ENCODE measurements at regions not wholly inside any gene's neighbourhood (a gene's known extent, or its start where the extent isn't known, plus 50 kb on each side); places are given as distances from the start of the nearest gene placed in this dataset.

- Mint-ChIP-seq H3K4me3 (ENCODE audit: unreplicated experiment) (no peak overlapping the region), H3K27ac (ENCODE audit: unreplicated experiment) (no peak overlapping the region), H3K27me3 (ENCODE audit: unreplicated experiment) (no peaks in the 10 kb centered on the region), H3K9me3 (ENCODE audit: unreplicated experiment) (no peaks in the 10 kb centered on the region), H3K36me3 (ENCODE audit: low read depth, unreplicated experiment) (no peaks in the 10 kb centered on the region), H3K4me1 (ENCODE audit: unreplicated experiment) (no peaks in the 10 kb centered on the region)
- no peak for DNase-seq (ENCODE audit: low spot score)
- TF ChIP-seq, protein P1, sequence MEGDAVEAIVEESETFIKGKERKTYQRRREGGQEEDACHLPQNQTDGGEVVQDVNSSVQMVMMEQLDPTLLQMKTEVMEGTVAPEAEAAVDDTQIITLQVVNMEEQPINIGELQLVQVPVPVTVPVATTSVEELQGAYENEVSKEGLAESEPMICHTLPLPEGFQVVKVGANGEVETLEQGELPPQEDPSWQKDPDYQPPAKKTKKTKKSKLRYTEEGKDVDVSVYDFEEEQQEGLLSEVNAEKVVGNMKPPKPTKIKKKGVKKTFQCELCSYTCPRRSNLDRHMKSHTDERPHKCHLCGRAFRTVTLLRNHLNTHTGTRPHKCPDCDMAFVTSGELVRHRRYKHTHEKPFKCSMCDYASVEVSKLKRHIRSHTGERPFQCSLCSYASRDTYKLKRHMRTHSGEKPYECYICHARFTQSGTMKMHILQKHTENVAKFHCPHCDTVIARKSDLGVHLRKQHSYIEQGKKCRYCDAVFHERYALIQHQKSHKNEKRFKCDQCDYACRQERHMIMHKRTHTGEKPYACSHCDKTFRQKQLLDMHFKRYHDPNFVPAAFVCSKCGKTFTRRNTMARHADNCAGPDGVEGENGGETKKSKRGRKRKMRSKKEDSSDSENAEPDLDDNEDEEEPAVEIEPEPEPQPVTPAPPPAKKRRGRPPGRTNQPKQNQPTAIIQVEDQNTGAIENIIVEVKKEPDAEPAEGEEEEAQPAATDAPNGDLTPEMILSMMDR (IDR thresholded peaks at IDR 0.05; ENCODE audit: unreplicated experiment): no peak
Measured at GRCh38 chr1:229943988-229944743, 122.9 kb upstream of the GALNT2 start.

DNA sequence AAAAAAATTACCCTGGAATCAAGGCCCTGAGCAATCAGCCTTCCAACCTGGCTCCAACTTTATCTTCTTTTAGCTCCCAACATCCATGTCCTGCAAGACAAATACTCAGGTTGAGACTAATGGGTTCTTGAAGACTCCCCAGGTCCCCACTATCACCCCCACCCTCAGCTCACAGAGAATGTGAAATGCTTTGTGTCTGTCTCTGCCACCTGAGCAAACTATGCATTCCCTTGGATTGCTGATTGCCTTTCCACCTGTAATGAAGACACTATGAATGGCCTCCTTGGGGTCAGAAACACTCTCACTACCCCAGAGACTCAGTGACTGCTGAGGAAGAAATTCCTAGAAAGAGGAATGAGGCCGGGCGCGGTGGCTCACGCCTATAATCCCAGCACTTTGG is 121.2 kb upstream of the GALNT2 start:
- Mint-ChIP-seq H3K27ac (ENCODE audit: unreplicated experiment) (no peak overlapping the region), H3K36me3 (ENCODE audit: low read depth, unreplicated experiment) (no peaks in the 10 kb centered on the region), H3K27me3 (ENCODE audit: unreplicated experiment) (no peaks in the 10 kb centered on the region), H3K4me3 (ENCODE audit: unreplicated experiment) (no peak overlapping the region), H3K9me3 (ENCODE audit: unreplicated experiment) (no peaks in the 10 kb centered on the region), H3K4me1 (ENCODE audit: unreplicated experiment) (no peaks in the 10 kb centered on the region)
- TF ChIP-seq, protein P1 (IDR thresholded peaks at IDR 0.05; ENCODE audit: unreplicated experiment): no peak
- DNase-seq (ENCODE audit: low spot score): no peak

DNA sequence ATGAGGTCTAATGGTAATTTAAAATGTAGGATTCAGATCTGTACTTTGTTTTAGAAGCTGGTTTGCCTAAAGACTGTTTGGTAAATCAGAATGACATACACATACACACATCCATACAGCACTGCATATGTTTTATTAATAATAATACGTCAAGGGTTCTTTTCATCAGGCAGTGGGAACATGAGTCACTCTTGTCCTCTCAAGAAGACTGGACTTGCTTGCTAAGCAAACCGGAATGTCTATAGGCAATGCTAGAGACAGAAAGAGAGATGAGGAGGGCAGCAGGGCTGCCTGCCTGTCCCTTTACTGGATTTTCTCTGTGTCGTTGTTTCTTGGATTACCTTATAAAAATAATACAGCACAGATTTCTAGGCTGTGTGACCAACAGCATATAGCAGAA is 119.1 kb upstream of the GALNT2 start:
- H3K36me3 Mint-ChIP-seq (ENCODE audit: low read depth, unreplicated experiment): no peaks in the 10 kb centered on the region
- DNase-seq (ENCODE audit: low spot score): no peak
- TF ChIP-seq, protein P1 (IDR thresholded peaks at IDR 0.05; ENCODE audit: unreplicated experiment): no peak
- no peak overlapping the region for H3K4me3 Mint-ChIP-seq (ENCODE audit: unreplicated experiment)
- H3K4me1 Mint-ChIP-seq (ENCODE audit: unreplicated experiment): peaks cover 2% of the 10 kb centered on the region
- H3K9me3 Mint-ChIP-seq (ENCODE audit: unreplicated experiment): no peaks in the 10 kb centered on the region
- H3K27ac Mint-ChIP-seq (ENCODE audit: unreplicated experiment): no peak overlapping the region
- H3K27me3 Mint-ChIP-seq (ENCODE audit: unreplicated experiment): no peaks in the 10 kb centered on the region

GRCh38 chr1:229948438-229948837 is 118.6 kb upstream of the GALNT2 start:
- Mint-ChIP-seq H3K36me3 (ENCODE audit: low read depth, unreplicated experiment) (no peaks in the 10 kb centered on the region), H3K9me3 (ENCODE audit: unreplicated experiment) (no peaks in the 10 kb centered on the region), H3K27me3 (ENCODE audit: unreplicated experiment) (no peaks in the 10 kb centered on the region), H3K4me1 (ENCODE audit: unreplicated experiment) (peaks cover 2% of the 10 kb centered on the region), H3K4me3 (ENCODE audit: unreplicated experiment) (no peak overlapping the region), H3K27ac (ENCODE audit: unreplicated experiment) (no peak overlapping the region)
- TF ChIP-seq, protein P1 (IDR thresholded peaks at IDR 0.05; ENCODE audit: unreplicated experiment): no peak
- DNase-seq (ENCODE audit: low spot score): no peak

DNA sequence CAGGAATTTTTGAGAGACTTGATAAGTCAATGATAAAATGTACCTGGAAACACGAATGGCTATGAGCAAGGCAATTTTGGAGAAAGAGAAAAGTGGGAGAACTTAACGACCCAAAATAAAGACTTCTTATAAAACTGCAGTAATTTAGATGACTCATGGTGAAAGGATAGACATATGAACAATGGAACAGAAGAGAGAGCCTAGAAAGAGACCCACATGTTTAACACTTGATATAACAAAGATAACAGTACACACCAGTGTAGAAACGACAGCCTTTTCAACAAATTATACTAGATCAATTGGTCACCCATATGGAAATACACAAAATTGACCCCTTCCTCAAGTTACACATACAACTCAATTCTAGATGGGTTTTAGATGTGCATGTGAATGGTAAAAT is 117.5 kb upstream of the GALNT2 start:
- H3K4me1 Mint-ChIP-seq (ENCODE audit: unreplicated experiment): peaks cover 5% of the 10 kb centered on the region
- TF ChIP-seq, protein P1 (IDR thresholded peaks at IDR 0.05; ENCODE audit: unreplicated experiment): no peak
- H3K27ac Mint-ChIP-seq (ENCODE audit: unreplicated experiment): no peak overlapping the region
- no peak for DNase-seq (ENCODE audit: low spot score)
- no peaks in the 10 kb centered on the region for H3K36me3 Mint-ChIP-seq (ENCODE audit: low read depth, unreplicated experiment)
- H3K9me3 Mint-ChIP-seq (ENCODE audit: unreplicated experiment): no peaks in the 10 kb centered on the region
- no peak overlapping the region for H3K4me3 Mint-ChIP-seq (ENCODE audit: unreplicated experiment)
- H3K27me3 Mint-ChIP-seq (ENCODE audit: unreplicated experiment): no peaks in the 10 kb centered on the region
